NT2/D1 (cell line): ENCODE measurements at regions not wholly inside any gene's neighbourhood (a gene's known extent, or its start where the extent isn't known, plus 50 kb on each side); places are given as distances from the start of the nearest gene placed in this dataset.

ENCODE experiments used
- SUZ12 ChIP-seq: IDR thresholded peaks from 2 replicates; pipeline ENCODE4 v1.6.1; 2011; ENCODE audit not compliant: insufficient read length, insufficient read depth; ENCODE audit errors: extremely low read depth
- YY1 ChIP-seq: IDR thresholded peaks from 2 replicates; pipeline ENCODE4 v1.6.1; 2011; ENCODE audit not compliant: insufficient read length, insufficient read depth
- ZNF274 ChIP-seq: IDR thresholded peaks from 2 replicates; pipeline ENCODE4 v1.6.1; 2011; ENCODE audit warnings: mild to moderate bottlenecking, low read depth, low read length

- TF ChIP-seq ZNF274, result no peak
- TF ChIP-seq YY1, result no peak
- no peak for TF ChIP-seq SUZ12
These were observed 318.5 kb downstream of the BLID start for GRCh38 chr11:121797496-121797895.
